Omental fat pad (tissue), 3 donors: ENCODE measurements at regions not wholly inside any gene's neighbourhood (a gene's known extent, or its start where the extent isn't known, plus 50 kb on each side); places are given as distances from the start of the nearest gene placed in this dataset.

Experiments
- ATAC-seq: fragments of 150-250 bp; one replicate; pipeline ENCODE4 v1.9.1; 2016; ENCODE audit warnings: mild to moderate bottlenecking, moderate library complexity; ENCODE audit not compliant: low FRiP score
- DNase-seq: peaks from one replicate; pipeline ENCODE4 v3.0.0-alpha.2; 2019; ENCODE audit warnings: low spot score
- TF ChIP-seq, protein P1 (sequence below), 3 donors: fragments of 450-650 bp; IDR thresholded peaks; one replicate each; pipeline ENCODE4 v1.5.1; 2016 to 2017; ENCODE audit warnings: antibody characterized with exemption in 3 of 3, mild to moderate bottlenecking in 3 of 3, moderate library complexity in 2 of 3

DNA sequence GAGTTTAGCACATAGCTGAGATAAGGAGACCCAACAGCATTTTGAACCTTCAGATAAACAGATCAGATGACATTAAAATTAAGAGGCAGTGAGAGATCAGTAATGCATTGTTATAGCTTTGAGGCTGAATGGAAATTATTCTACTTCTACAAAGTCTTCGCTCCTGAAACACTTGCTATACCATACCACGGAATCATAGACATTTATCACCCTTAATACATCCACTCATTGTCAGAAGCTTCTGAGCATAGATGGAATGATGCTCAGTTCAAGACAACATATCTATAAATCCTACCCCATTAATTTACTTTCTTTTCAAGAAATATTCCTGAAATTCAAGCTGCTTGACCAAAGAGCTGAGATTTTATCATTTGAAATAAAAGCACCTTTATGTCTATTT lies 266.7 kb downstream of the C3orf38 start:
- no peak for ATAC-seq
- DNase-seq = no peak
- TF ChIP-seq, protein P1, sequence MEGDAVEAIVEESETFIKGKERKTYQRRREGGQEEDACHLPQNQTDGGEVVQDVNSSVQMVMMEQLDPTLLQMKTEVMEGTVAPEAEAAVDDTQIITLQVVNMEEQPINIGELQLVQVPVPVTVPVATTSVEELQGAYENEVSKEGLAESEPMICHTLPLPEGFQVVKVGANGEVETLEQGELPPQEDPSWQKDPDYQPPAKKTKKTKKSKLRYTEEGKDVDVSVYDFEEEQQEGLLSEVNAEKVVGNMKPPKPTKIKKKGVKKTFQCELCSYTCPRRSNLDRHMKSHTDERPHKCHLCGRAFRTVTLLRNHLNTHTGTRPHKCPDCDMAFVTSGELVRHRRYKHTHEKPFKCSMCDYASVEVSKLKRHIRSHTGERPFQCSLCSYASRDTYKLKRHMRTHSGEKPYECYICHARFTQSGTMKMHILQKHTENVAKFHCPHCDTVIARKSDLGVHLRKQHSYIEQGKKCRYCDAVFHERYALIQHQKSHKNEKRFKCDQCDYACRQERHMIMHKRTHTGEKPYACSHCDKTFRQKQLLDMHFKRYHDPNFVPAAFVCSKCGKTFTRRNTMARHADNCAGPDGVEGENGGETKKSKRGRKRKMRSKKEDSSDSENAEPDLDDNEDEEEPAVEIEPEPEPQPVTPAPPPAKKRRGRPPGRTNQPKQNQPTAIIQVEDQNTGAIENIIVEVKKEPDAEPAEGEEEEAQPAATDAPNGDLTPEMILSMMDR (IDR thresholded peaks at IDR 0.05) = no peak

DNA sequence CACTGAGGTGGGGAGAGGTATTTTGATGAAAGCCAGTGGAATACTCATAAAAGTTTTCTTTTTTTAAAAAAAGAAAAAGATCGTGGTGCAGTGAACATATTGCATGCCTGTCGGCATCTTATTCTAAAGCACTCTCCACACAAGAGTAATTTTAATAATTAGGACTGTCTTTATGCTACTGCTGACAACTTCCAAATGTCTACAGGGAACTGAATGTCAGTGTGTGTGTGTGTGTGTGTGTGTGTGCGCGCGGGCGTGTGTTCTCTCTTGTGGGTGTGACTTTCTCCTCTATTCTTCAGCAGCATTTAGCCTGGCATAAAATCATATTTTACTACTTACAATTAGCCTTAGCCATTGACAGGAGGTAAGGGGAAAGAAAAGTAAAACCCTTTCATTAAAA lies 268.5 kb downstream of the C3orf38 start:
- DNase-seq (no peak), ATAC-seq (no peak)
- TF ChIP-seq, protein P1 (IDR thresholded peaks at IDR 0.05) = no peak

DNA sequence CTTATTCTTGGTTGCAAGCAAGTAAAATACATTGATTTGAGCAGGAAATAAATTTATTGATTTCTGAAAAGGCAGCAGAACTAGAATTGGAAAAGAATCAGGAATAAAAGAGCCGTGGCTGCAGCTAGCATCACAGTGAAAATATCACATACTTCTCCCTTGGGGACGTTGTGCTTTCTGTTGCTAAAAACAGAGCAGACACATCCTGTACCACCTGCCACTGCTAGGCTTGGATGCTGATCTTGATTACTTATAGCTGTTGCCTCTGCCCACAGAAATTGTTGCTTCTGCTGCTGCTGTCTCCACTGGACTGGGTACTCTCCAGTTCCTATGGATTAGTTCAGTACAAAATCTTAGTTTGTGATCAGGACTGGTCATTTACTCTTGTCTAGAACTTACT lies 283.8 kb downstream of the C3orf38 start:
- no peak for ATAC-seq

DNA sequence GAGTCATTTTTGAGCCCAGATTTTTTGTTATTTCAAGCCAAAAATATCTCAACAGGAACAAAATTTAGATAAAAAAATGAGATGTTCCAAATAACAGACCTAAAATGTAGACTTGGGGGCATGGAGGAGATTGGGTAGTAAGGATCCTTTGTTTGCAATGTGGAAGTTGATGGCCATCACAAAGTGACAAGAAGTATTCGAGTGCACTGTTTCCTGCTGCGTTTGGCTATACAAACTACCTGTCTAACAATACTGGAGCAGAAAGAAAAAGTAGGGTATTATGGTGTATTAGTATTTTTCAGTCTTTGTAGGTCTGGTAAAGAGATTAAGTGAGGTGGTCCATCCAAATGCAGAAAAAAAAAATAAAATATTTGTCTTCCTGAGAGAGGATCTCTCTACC lies 284.2 kb downstream of the C3orf38 start:
- DNase-seq (no peak), ATAC-seq (no peak)
- TF ChIP-seq, protein P1 (IDR thresholded peaks at IDR 0.05) = no peak

More for the DNA sequence above, 283.8 kb downstream of the C3orf38 start:
- TF ChIP-seq, protein P1 (IDR thresholded peaks at IDR 0.05) = no peak
- DNase-seq = no peak

DNA sequence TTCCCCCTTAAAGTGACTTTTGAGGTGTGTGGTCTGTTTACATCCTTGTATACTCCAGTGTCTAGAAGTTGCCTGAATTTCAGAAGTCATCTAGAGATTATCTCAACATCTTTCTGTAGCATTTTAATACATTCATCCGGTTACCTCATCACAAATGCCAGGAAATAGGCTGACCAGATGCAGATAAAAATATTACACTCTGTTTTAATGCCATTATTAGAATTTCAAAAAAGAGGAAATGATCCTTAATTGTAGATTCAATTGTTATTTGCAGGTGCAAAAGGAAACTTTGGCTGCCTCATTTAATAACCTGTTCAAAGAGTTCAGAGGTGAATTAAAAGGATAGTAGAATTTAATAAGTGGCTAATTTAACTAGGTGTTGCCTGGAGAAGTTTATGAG lies 290.9 kb downstream of the C3orf38 start:
- DNase-seq = no peak
- ATAC-seq = no peak
- TF ChIP-seq, protein P1 (IDR thresholded peaks at IDR 0.05) = no peak

DNA sequence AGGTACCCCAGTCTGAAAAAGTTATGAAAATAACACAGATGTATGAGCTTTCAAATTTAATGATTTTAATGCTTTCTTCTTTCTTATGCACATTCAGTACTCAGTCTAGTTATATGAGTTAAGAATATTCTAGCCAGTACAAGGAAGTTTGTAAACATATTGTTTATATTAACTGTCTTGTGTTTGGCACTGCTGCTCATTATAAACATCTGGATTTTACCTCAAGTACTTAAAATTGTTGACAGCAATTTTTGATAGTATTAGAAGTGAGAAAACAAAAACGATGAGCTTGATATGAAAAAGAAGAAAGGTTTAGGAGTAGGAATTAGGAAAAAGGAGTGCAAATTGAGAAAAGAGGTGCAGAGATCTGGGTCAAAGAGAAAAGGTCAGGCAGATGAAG lies 293.3 kb downstream of the C3orf38 start:
- no peak for DNase-seq
- ATAC-seq = no peak
- TF ChIP-seq, protein P1 (IDR thresholded peaks at IDR 0.05) = no peak

DNA sequence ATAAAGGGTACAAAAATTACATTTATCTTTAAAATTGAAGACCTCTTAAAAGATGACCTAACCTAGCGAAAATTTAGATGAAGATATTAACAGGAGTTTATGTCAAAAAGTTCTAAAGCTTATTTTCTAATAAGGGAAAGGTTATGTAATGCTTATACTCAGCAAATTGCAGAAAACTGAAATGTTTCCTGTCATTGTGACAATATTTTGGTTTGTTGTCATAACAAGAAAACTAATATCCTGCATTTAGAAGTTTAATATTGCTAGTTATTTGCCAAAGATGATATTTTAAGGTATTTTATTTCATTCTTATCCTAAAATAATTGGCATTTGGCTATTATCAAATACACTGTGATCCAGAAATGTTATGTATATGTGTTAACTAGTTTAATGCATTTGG lies 294.5 kb downstream of the C3orf38 start:
- TF ChIP-seq, protein P1 (IDR thresholded peaks at IDR 0.05) = no peak
- no peak for ATAC-seq
- DNase-seq = no peak
